Thyroid gland (tissue), 4 donors: ENCODE measurements at regions not wholly inside any gene's neighbourhood (a gene's known extent, or its start where the extent isn't known, plus 50 kb on each side); places are given as distances from the start of the nearest gene placed in this dataset.

ENCODE experiments used
- POLR2A ChIP-seq, 2 donors: fragments of 450-650 bp; IDR thresholded peaks; one replicate each; pipeline ENCODE4 v1.6.1; 2017; ENCODE audit warnings: antibody characterized with exemption in 2 of 2, mild to moderate bottlenecking in 2 of 2, moderate library complexity in 1 of 2
- TF ChIP-seq, protein P1 (sequence below), 6 experiments: fragments of 200-600 bp in 3 of 6; fragments of 450-650 bp in 3 of 6; sonication (generic) in 3 of 6; IDR thresholded peaks; one replicate each; pipeline ENCODE4 v1.5.1; 2016 to 2019; ENCODE audit warnings: antibody characterized with exemption in 6 of 6, mild to moderate bottlenecking in 2 of 6, inconsistent platforms in 1 of 6, moderate library complexity in 1 of 6

GRCh38 chr5:82859451-82860140 lies 217.6 kb downstream of the TMEM167A start:
- TF ChIP-seq, protein P1, sequence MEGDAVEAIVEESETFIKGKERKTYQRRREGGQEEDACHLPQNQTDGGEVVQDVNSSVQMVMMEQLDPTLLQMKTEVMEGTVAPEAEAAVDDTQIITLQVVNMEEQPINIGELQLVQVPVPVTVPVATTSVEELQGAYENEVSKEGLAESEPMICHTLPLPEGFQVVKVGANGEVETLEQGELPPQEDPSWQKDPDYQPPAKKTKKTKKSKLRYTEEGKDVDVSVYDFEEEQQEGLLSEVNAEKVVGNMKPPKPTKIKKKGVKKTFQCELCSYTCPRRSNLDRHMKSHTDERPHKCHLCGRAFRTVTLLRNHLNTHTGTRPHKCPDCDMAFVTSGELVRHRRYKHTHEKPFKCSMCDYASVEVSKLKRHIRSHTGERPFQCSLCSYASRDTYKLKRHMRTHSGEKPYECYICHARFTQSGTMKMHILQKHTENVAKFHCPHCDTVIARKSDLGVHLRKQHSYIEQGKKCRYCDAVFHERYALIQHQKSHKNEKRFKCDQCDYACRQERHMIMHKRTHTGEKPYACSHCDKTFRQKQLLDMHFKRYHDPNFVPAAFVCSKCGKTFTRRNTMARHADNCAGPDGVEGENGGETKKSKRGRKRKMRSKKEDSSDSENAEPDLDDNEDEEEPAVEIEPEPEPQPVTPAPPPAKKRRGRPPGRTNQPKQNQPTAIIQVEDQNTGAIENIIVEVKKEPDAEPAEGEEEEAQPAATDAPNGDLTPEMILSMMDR (IDR thresholded peaks at IDR 0.05) = no peak
- TF ChIP-seq POLR2A (IDR thresholded peaks at IDR 0.05) = no peak
